SH-SY5Y (cell line): ENCODE measurements at regions not wholly inside any gene's neighbourhood (a gene's known extent, or its start where the extent isn't known, plus 50 kb on each side); places are given as distances from the start of the nearest gene placed in this dataset.

ENCODE experiments used
- GATA2 ChIP-seq: IDR thresholded peaks from 2 replicates; pipeline ENCODE4 v1.6.1; 2011; ENCODE audit warnings: mild to moderate bottlenecking, low read depth, low read length
- GATA3 ChIP-seq: IDR thresholded peaks from 2 replicates; pipeline ENCODE4 v1.6.1; 2011; ENCODE audit warnings: low read depth, mild to moderate bottlenecking, low read length, moderate library complexity

GRCh38 chr20:51884561-51884960 lies 82.2 kb upstream of the SALL4 start:
- TF ChIP-seq GATA2 (no peak), GATA3 (no peak)
